ENCODE measurements at regions not wholly inside any gene's neighbourhood (a gene's known extent, or its start where the extent isn't known, plus 50 kb on each side); places are given as distances from the start of the nearest gene placed in this dataset.

- H3K4me3 Mint-ChIP-seq = no peak overlapping the region
- peaks cover 2% of the 10 kb centered on the region in 2 donors for H3K9me3 Mint-ChIP-seq
- no peak for ATAC-seq (replicated peaks in 1 of 2)
- DNase-seq = no peak
- peaks cover 9% of the 10 kb centered on the region for H3K4me1 Mint-ChIP-seq (ENCODE audit: low read depth)
- no peak overlapping the region for H3K27ac Mint-ChIP-seq
- peaks cover 3% of the 10 kb centered on the region for H3K27me3 Mint-ChIP-seq (ENCODE audit: low read depth)
- H3K36me3 Mint-ChIP-seq (ENCODE audit: insufficient read depth in 2 of 2) = no peaks in the 10 kb centered on the region
Observed at GRCh38 chr10:78300526-78300925, 266.9 kb downstream of the RPS24 start.

- H3K4me3 Mint-ChIP-seq = no peak overlapping the region
- no peaks in the 10 kb centered on the region for H3K36me3 Mint-ChIP-seq (ENCODE audit: insufficient read depth in 2 of 2)
- H3K27ac Mint-ChIP-seq = no peak overlapping the region
Observed at GRCh38 chr10:78301481-78301880, 267.8 kb downstream of the RPS24 start.

GRCh38 chr10:78301891-78302738, 268.5 kb downstream of the RPS24 start:
- Mint-ChIP-seq H3K9me3 (peaks cover 2% of the 10 kb centered on the region in 2 donors), H3K27ac (peak overlapping the region; percentile 77), H3K4me1 (ENCODE audit: low read depth) (peaks cover 9% of the 10 kb centered on the region), H3K36me3 (ENCODE audit: insufficient read depth in 2 of 2) (no peaks in the 10 kb centered on the region), H3K4me3 (peak overlapping the region; percentile 89 to 92), H3K27me3 (ENCODE audit: low read depth) (peaks cover 16% of the 10 kb centered on the region)
- DNase-seq = no peak
- ATAC-seq (replicated peaks in 1 of 2) = no peak

More at GRCh38 chr10:78301481-78301880, 267.8 kb downstream of the RPS24 start:
- H3K9me3 Mint-ChIP-seq = peaks cover 2% of the 10 kb centered on the region in 2 donors
- H3K4me1 Mint-ChIP-seq (ENCODE audit: low read depth) = peaks cover 9% of the 10 kb centered on the region
- H3K27me3 Mint-ChIP-seq (ENCODE audit: low read depth) = peaks cover 12% of the 10 kb centered on the region
- DNase-seq = no peak
- no peak for ATAC-seq (replicated peaks in 1 of 2)

- H3K36me3 Mint-ChIP-seq (ENCODE audit: insufficient read depth in 2 of 2) = no peaks in the 10 kb centered on the region
- peaks cover 16% of the 10 kb centered on the region for H3K27me3 Mint-ChIP-seq (ENCODE audit: low read depth)
- H3K4me3 Mint-ChIP-seq = peak overlapping the region; percentile 89 to 92
- peak overlapping the region; percentile 77 for H3K27ac Mint-ChIP-seq
- peaks cover 2% of the 10 kb centered on the region in 2 donors for H3K9me3 Mint-ChIP-seq
- H3K4me1 Mint-ChIP-seq (ENCODE audit: low read depth) = peaks cover 9% of the 10 kb centered on the region
- DNase-seq = no peak
- no peak for ATAC-seq (replicated peaks in 1 of 2)
Observed at GRCh38 chr10:78302739-78302988, 269.0 kb downstream of the RPS24 start.

DNA sequence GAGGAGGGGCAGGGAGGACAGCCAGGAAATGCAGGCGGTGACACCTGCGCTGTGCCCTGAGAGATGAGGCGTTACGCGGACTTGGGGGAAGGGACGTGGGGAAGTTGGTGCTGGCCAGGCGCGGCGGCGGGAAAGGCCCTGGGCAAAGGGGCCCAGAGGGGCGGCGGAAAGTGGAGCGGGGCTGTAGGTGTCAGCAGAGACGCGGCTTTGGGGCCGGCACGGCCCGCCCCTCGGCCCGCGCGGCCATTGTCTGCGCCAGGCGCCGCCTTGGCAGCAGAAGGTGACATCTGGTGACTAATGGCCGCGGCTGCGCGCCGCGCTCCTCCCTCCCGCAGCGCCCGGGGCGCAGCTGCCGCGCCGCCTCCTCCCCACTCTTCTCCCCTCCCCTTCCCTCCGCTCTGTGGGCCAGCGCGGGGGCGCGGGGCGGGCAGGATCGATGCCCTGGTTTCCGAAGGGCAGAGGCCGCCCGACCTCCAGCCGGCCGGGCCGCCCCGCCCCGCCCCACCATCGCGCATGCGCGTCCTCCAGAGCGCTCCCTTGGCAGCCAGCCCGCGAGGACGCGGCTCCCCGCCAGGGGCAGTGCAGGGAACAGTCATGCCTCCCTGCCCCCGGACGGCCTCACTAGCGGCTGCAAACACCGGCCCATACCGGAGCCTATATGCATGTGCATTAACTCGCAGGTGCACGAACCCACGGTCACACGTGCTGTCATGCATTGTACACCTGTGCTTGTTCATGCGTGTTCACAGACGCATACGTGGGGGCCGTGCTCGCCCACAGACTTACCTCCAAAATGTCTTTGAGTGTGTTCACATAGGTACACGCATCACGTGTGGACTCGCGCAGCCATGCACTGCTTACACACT, 269.6 kb downstream of the RPS24 start:
- peaks cover 16% of the 10 kb centered on the region for H3K27me3 Mint-ChIP-seq (ENCODE audit: low read depth)
- peak overlapping the region; percentile 89 to 92 for H3K4me3 Mint-ChIP-seq
- peak overlapping the region; percentile 77 for H3K27ac Mint-ChIP-seq
- DNase-seq = peak; percentile 94 to 96
- peaks cover 9% of the 10 kb centered on the region for H3K4me1 Mint-ChIP-seq (ENCODE audit: low read depth)
- no peaks in the 10 kb centered on the region for H3K36me3 Mint-ChIP-seq (ENCODE audit: insufficient read depth in 2 of 2)
- peak; percentile 91 to 92 for ATAC-seq (replicated peaks in 1 of 2)
- peaks cover 2% of the 10 kb centered on the region in 2 donors for H3K9me3 Mint-ChIP-seq

DNA sequence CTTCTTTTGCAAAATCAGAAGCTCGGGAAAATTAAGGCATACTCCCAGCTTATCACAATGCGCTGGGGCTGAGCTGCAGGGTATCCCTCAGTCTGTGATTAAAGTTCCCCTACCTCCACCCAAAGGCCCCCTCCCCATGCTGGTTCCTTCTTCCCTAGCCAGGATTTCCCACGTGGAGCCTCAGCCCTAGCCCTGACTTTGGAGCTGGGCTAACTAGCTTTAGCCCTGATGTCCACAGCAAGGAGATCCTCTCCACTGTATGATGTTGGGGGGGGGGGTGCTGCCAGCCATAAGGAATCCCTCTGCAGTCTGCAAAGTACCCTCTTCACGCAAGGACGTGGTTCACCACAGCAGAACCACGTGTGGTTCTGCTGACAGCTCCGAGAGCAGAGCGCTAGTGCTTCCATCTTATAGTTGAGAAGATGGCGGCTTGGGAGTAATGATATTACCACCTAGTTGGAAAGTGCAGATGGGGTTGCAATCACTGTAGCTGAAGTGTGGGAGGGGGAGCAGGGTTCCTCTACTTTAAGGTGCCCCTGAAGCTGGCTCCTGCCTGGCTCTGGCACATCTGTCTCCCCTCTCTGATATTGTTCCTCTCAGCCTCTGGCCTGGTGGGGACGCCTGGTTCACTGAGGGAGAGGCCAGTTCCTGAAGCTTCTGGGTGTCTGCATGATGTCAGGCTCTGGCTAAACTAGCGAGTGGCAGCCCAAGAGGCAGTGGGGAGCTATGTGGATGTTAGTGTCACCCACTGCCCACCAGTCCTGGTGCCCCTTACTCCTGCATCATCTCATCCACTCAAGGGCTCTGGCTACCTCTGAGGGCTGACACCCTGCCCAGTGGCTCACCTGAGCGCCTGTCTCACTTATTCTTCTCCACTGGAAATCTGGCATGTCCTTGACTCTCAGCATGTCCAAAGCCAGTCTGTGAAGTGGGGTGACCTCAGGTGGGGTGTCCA, 270.7 kb downstream of the RPS24 start:
- Mint-ChIP-seq H3K27me3 (ENCODE audit: low read depth) (peaks cover 16% of the 10 kb centered on the region), H3K36me3 (ENCODE audit: insufficient read depth in 2 of 2) (no peaks in the 10 kb centered on the region), H3K9me3 (peaks cover 2% of the 10 kb centered on the region in 2 donors), H3K27ac (no peak overlapping the region), H3K4me1 (ENCODE audit: low read depth) (peaks cover 9% of the 10 kb centered on the region), H3K4me3 (no peak overlapping the region)
- no peak for ATAC-seq (replicated peaks in 1 of 2)
- DNase-seq = no peak

DNA sequence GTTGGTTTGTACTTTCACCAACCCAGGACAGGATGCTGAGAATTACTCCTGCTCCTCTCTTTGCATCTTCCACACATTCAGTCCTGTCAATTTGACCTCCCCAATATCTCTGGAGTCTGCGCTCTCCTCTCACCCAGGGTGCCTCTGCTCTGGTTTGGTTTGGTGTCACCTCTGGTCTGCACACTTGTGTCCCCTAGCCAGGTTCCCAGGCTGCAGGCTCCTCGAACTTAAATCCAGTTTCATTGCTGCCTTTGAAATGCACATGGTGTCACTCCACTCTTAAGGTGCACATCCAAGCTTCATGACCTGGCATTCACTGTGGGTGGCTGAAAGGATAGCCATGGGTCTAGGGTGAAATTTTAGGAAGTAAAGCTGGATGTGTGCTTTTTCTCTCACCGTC, 271.6 kb downstream of the RPS24 start:
- Mint-ChIP-seq H3K4me1 (ENCODE audit: low read depth) (peaks cover 9% of the 10 kb centered on the region), H3K9me3 (peaks cover 1 to 2% of the 10 kb centered on the region in 2 donors), H3K27ac (no peak overlapping the region), H3K27me3 (ENCODE audit: low read depth) (peaks cover 16% of the 10 kb centered on the region), H3K36me3 (ENCODE audit: insufficient read depth in 2 of 2) (no peaks in the 10 kb centered on the region), H3K4me3 (no peak overlapping the region)
- DNase-seq = no peak
- ATAC-seq (replicated peaks in 1 of 2) = no peak

- Mint-ChIP-seq H3K27me3 (ENCODE audit: low read depth) (peaks cover 16% of the 10 kb centered on the region), H3K9me3 (no peaks in the 10 kb centered on the region), H3K36me3 (ENCODE audit: insufficient read depth in 2 of 2) (no peaks in the 10 kb centered on the region), H3K4me1 (ENCODE audit: low read depth) (peaks cover 9% of the 10 kb centered on the region), H3K27ac (no peak overlapping the region), H3K4me3 (no peak overlapping the region)
- DNase-seq = no peak
- ATAC-seq (replicated peaks in 1 of 2) = no peak
Observed at GRCh38 chr10:78306358-78306757, 272.7 kb downstream of the RPS24 start.

- DNase-seq (no peak), ATAC-seq (replicated peaks in 1 of 2) (no peak)
- no peaks in the 10 kb centered on the region for H3K36me3 Mint-ChIP-seq (ENCODE audit: insufficient read depth in 2 of 2)
- H3K9me3 Mint-ChIP-seq = no peaks in the 10 kb centered on the region
- H3K4me3 Mint-ChIP-seq = no peak overlapping the region
- peaks cover 4% of the 10 kb centered on the region for H3K4me1 Mint-ChIP-seq (ENCODE audit: low read depth)
- H3K27me3 Mint-ChIP-seq (ENCODE audit: low read depth) = peaks cover 16% of the 10 kb centered on the region
- H3K27ac Mint-ChIP-seq = no peak overlapping the region
Observed at GRCh38 chr10:78307576-78307975, 273.9 kb downstream of the RPS24 start.

DNA sequence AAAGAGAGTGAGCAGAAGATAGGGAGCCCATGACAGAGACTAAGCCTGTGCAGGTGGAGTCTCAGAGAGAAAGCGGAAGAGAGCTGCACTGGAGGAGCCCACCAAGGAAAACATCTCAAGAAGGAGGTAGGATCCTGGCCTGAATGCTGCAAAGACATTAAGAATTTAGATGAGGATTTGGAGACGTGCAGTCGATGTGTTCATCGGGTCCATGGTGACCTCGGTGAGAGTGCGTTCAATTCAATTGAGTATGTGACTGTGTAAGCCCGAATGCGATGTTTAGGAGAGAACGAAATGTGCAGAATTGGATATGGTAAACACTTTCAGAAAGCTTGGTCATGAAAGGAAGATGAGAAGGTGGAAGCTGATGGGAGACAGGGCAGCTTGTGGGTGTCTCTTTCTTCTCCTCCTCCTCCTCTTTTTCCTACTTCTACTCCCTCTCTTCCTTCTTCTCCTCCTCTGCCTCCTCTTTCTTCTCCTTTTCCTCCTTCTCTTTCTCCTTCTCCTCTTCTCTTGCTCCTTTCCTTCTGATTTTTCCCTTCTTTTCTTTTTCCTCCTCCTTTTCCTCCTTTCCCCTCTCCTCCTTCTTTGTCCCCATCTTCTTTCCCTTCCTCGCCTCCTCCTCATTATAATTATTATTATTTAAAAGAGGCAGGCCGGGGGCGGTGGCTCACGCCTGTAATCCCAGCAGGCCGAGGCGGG, 276.0 kb downstream of the RPS24 start:
- Mint-ChIP-seq H3K9me3 (peaks cover 0 to 2% of the 10 kb centered on the region in 2 donors), H3K27ac (no peak overlapping the region), H3K36me3 (ENCODE audit: insufficient read depth in 2 of 2) (no peaks in the 10 kb centered on the region), H3K4me3 (no peak overlapping the region), H3K27me3 (ENCODE audit: low read depth) (peaks cover 16% of the 10 kb centered on the region), H3K4me1 (ENCODE audit: low read depth) (no peaks in the 10 kb centered on the region)
- ATAC-seq (replicated peaks in 1 of 2) (no peak), DNase-seq (no peak)

DNA sequence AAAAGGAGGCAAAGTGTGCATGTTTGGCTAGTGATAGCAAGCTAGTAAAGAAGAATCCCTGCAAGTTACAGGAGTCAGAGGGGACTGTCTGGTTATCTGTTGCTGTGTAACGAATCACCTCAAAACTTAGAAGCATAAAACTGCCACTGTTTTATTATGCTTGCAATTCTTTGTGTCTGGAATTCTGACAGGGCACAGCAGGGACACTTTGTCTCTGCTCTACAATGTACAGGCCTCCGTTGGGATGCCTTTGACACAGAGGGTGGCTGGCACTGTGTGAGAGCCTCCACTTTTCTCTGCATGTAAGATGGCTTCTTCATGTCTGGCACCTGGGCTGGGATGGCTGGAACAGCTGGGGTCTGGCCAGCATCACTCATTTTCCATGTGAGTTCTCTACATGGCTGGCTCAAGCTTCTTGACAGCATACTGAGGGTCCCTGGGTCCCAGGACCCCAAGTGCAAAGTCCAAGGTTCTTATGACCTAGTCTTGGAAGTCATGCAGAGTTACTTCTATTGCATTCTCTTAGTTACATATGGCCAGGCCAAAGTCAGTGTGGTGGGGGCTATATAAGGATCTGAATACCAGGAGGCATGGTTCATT, 276.9 kb downstream of the RPS24 start:
- DNase-seq = no peak
- Mint-ChIP-seq H3K9me3 (peaks cover 0 to 5% of the 10 kb centered on the region in 2 donors), H3K4me1 (ENCODE audit: low read depth) (no peaks in the 10 kb centered on the region), H3K27me3 (ENCODE audit: low read depth) (peaks cover 13% of the 10 kb centered on the region), H3K27ac (no peak overlapping the region), H3K4me3 (no peak overlapping the region), H3K36me3 (ENCODE audit: insufficient read depth in 2 of 2) (no peaks in the 10 kb centered on the region)
- ATAC-seq (replicated peaks in 1 of 2) = no peak

All from activated T-cell treated with anti-CD3 and anti-CD28 coated beads, Interleukin-2, amount 50 U/mL, for 72 hours (primary cell).